Trophoblast cell (in vitro differentiated cells and primary cell): ENCODE measurements at regions not wholly inside any gene's neighbourhood (a gene's known extent, or its start where the extent isn't known, plus 50 kb on each side); places are given as distances from the start of the nearest gene placed in this dataset.
"Not testable (repeated sequence)": the region's sequence is repeated elsewhere in the genome, so short reads cannot be mapped to it uniquely, and the experiment has no call there.

Experiments used
- DNase-seq, 2 donors: peaks; one replicate each; pipeline ENCODE4 v3.0.0-alpha.2; 2016
- H2AFZ ChIP-seq: 2 replicates; pipeline ENCODE4 v1.6.1; 2013; ENCODE audit warnings: low read length, moderate library complexity, mild to moderate bottlenecking; ENCODE audit not compliant: insufficient read depth, poor library complexity
- H2AK5ac ChIP-seq: 2 replicates; pipeline ENCODE4 v1.6.1; 2013; ENCODE audit warnings: mild to moderate bottlenecking, low read length
- H2BK120ac ChIP-seq: 2 replicates; pipeline ENCODE4 v1.6.1; 2013; ENCODE audit warnings: low read length, mild to moderate bottlenecking, moderate library complexity; ENCODE audit not compliant: insufficient read depth, poor library complexity
- H2BK12ac ChIP-seq: 2 replicates; pipeline ENCODE4 v1.6.1; 2013; ENCODE audit warnings: mild to moderate bottlenecking, low read length, moderate library complexity
- H2BK5ac ChIP-seq: 2 replicates; pipeline ENCODE4 v1.6.1; 2013; ENCODE audit warnings: low read length, low read depth, moderate library complexity, mild to moderate bottlenecking; ENCODE audit not compliant: poor library complexity
- H3K14ac ChIP-seq: 2 replicates; pipeline ENCODE4 v1.6.1; 2013; ENCODE audit warnings: mild to moderate bottlenecking, low read length
- H3K18ac ChIP-seq: 2 replicates; pipeline ENCODE4 v1.6.1; 2013; ENCODE audit warnings: mild to moderate bottlenecking, low read length
- H3K23ac ChIP-seq: 2 replicates; pipeline ENCODE4 v1.6.1; 2013; ENCODE audit warnings: low read length
- H3K27ac ChIP-seq: 2 replicates; pipeline ENCODE4 v1.5.1; 2013; ENCODE audit warnings: low read depth, mild to moderate bottlenecking, inconsistent platforms, low read length, moderate library complexity
- H3K27me3 ChIP-seq: 2 replicates; pipeline ENCODE4 v1.6.1; 2013; ENCODE audit warnings: inconsistent platforms, mild to moderate bottlenecking, low read length, moderate library complexity; ENCODE audit not compliant: insufficient read depth
- H3K36me3 ChIP-seq, 2 experiments: 1 replicate in 1 of 2; 2 replicates in 1 of 2; pipeline ENCODE4 v1.6.1; 2013; ENCODE audit warnings: low read length in 2 of 2, mild to moderate bottlenecking in 2 of 2, moderate library complexity in 1 of 2; ENCODE audit not compliant: insufficient read depth in 2 of 2, control insufficient read depth in 1 of 2
- H3K4ac ChIP-seq: 2 replicates; pipeline ENCODE4 v1.6.1; 2013; ENCODE audit warnings: low read depth, mild to moderate bottlenecking, low read length, moderate library complexity
- H3K4me1 ChIP-seq, 2 experiments: 1 replicate in 1 of 2; 2 replicates in 1 of 2; pipeline ENCODE4 v1.6.1; 2013; ENCODE audit warnings: low read length in 2 of 2, mild to moderate bottlenecking in 2 of 2, moderate library complexity in 1 of 2; ENCODE audit not compliant: insufficient read depth in 2 of 2, control insufficient read depth in 1 of 2
- H3K4me2 ChIP-seq: 2 replicates; pipeline ENCODE4 v1.6.1; 2013; ENCODE audit warnings: inconsistent platforms, mild to moderate bottlenecking, low read length, moderate library complexity
- H3K4me3 ChIP-seq: 2 replicates; pipeline ENCODE4 v1.5.1; 2013; ENCODE audit warnings: mild to moderate bottlenecking, low read depth, low read length, inconsistent platforms
- H3K79me1 ChIP-seq: one replicate; pipeline ENCODE4 v1.6.1; 2013; ENCODE audit warnings: low read length
- H3K79me2 ChIP-seq: 2 replicates; pipeline ENCODE4 v1.6.1; 2013; ENCODE audit warnings: low read length, mild to moderate bottlenecking; ENCODE audit not compliant: control insufficient read depth, insufficient read depth, poor library complexity
- H3K9ac ChIP-seq: 2 replicates; pipeline ENCODE4 v1.6.1; 2013; ENCODE audit warnings: mild to moderate bottlenecking, low read length
- H3K9me3 ChIP-seq: 2 replicates; pipeline ENCODE4 v1.6.1; 2013; ENCODE audit warnings: low read depth, mild to moderate bottlenecking, control low read depth, inconsistent platforms, low read length; ENCODE audit not compliant: insufficient read depth
- H4K12ac ChIP-seq: 2 replicates; pipeline ENCODE4 v1.6.1; 2013; ENCODE audit warnings: low read depth, mild to moderate bottlenecking, low read length, moderate library complexity
- H4K8ac ChIP-seq: 2 replicates; pipeline ENCODE4 v1.6.1; 2013; ENCODE audit warnings: low read depth, mild to moderate bottlenecking, low read length, moderate library complexity
- H4K91ac ChIP-seq: one replicate; pipeline ENCODE4 v1.6.1; 2013; ENCODE audit warnings: low read depth, mild to moderate bottlenecking, low read length, moderate library complexity
- whole genome bisulfite sequencing: extraction: QIAGEN DNeasy Blood & Tissue Kit; methylation state at CpG from one replicate; pipeline ENCODE4 v1.1.7; 2013; ENCODE audit warnings: missing lambda C conversion rate; ENCODE audit not compliant: insufficient read length, insufficient coverage; ENCODE audit errors: extremely low coverage; 5-methylcytosine and 5-hydroxymethylcytosine counted together

DNA sequence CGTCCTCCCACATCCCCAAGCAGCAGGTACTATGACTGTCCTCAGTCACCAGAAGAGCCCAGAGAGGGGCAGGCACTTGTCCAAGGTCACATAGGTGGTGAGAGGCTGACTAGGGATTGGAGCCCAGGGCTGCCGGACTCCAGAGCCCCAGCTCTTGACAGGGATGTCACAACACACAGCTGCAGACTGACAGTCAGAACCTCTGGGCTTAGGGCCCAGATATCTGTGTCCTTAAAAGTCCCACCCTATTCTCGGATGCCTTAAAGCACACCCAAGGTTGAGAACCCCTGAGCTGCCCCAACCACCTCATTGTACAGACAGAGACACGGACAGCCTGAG, 622.9 kb downstream of the MATN1 start:
- no peak overlapping the region for H2BK120ac ChIP-seq
- H4K8ac ChIP-seq = no peak overlapping the region
- H3K27ac ChIP-seq = no peak overlapping the region
- peaks cover 4% of the 10 kb centered on the region for H3K9me3 ChIP-seq
- no peak overlapping the region for H3K4ac ChIP-seq
- H3K23ac ChIP-seq = no peak overlapping the region
- H2AFZ ChIP-seq = no peak overlapping the region
- no peak overlapping the region for H3K14ac ChIP-seq
- H2AK5ac ChIP-seq = no peak overlapping the region
- H3K4me3 ChIP-seq = no peak overlapping the region
- H3K4me1 ChIP-seq = no peaks in the 10 kb centered on the region
- H3K27me3 ChIP-seq = no peaks in the 10 kb centered on the region
- no peak overlapping the region for H4K91ac ChIP-seq
- WGBS = no CpG with 5 or more reads among the region's 4 CpGs
- H3K79me2 ChIP-seq = no peaks in the 10 kb centered on the region
- no peak overlapping the region for H2BK5ac ChIP-seq
- no peak overlapping the region for H4K12ac ChIP-seq
- H3K79me1 ChIP-seq = no peaks in the 10 kb centered on the region
- DNase-seq = no peak
- H3K9ac ChIP-seq = no peak overlapping the region
- no peak overlapping the region for H3K18ac ChIP-seq
- H3K36me3 ChIP-seq = no peaks in the 10 kb centered on the region
- H3K4me2 ChIP-seq = no peak overlapping the region
- no peak overlapping the region for H2BK12ac ChIP-seq

DNA sequence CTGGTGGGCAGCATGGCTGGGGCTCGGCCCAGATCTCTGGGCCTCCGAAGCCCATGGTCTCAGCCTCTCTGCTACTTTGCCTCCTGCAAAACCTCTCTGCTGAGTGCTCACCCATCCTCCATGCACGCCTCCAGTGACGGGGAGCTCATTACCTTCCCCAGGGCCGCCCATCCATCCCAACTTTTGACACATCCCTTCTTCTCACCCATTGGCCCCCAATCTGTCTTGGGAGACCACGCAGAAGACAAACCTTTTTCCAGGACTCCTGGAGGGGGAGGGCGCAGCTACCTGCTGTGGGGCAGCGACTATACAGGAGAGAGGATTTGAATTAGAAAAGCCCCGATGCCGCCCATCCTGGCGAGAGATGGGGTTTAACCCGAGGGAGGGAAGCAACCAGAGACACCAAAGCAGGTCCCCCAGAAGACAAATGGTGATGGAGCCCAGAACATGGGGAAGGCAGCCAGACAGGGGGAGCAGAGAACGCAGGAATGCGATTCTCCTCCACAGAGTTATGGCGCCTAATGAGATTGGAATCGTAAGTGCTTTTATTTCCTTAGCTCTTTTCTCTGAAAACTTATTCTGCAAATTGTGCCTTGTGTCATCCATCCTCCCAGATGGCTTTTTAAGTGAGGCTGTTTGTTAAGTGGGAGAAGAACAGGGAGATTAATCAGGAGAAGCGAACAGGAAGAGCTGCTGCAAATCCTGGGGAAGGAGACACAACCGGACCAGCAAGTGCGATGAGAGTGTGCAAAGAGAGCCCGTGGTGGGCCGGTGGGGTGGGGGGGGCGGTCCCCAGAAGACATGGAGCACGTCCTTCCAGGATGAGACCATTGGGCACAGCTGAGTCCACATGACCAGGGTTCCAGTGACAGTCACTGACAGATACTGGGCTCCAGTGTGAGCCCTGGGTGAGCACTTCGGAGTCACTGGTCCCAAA, 623.5 kb downstream of the MATN1 start:
- Histone ChIP-seq H3K14ac (no peak overlapping the region), H3K4me3 (no peak overlapping the region), H4K91ac (no peak overlapping the region), H2BK120ac (no peak overlapping the region), H3K27ac (no peak overlapping the region), H3K27me3 (no peaks in the 10 kb centered on the region), H2AFZ (no peak overlapping the region), H2BK5ac (no peak overlapping the region), H4K12ac (no peak overlapping the region), H3K18ac (no peak overlapping the region), H3K4ac (no peak overlapping the region), H2AK5ac (no peak overlapping the region), H3K9ac (no peak overlapping the region), H3K23ac (no peak overlapping the region), H2BK12ac (no peak overlapping the region), H3K36me3 (no peaks in the 10 kb centered on the region), H4K8ac (no peak overlapping the region), H3K79me2 (no peaks in the 10 kb centered on the region), H3K79me1 (no peaks in the 10 kb centered on the region), H3K4me1 (no peaks in the 10 kb centered on the region), H3K4me2 (no peak overlapping the region), H3K9me3 (peaks cover 4% of the 10 kb centered on the region)
- WGBS = no CpG with 5 or more reads among the region's 24 CpGs
- DNase-seq = no peak

DNA sequence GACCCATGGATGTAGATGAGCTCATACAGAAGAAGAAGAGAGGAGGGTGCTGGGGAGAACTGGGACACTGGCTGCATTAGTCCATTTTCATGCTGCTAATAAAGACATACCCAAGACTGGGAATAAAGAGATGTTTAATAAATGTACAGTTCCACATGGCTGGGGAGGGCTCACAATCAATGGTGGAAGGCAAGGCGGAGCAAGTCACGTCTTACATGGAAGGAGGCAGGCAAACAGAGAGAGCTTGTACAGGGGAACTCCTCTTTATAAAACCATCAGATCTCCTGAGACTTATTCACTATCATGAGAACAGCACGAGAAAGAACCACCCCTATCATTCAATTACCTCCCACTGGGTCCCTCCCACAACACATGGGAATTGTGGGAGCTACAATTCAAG, 625.5 kb downstream of the MATN1 start:
- H3K9me3 ChIP-seq = peaks cover 14% of the 10 kb centered on the region
- H4K91ac ChIP-seq, H2AK5ac ChIP-seq, H3K4ac ChIP-seq, H3K79me1 ChIP-seq, H2BK120ac ChIP-seq, H2BK12ac ChIP-seq, H2BK5ac ChIP-seq, H3K79me2 ChIP-seq, H3K4me1 ChIP-seq, H2AFZ ChIP-seq, H3K9ac ChIP-seq, H3K14ac ChIP-seq, H4K8ac ChIP-seq, H3K27me3 ChIP-seq, H3K4me2 ChIP-seq, H3K18ac ChIP-seq, H3K4me3 ChIP-seq, H3K27ac ChIP-seq, H3K36me3 ChIP-seq, H3K23ac ChIP-seq, H4K12ac ChIP-seq, DNase-seq: not testable (repeated sequence)
- WGBS = no CpG with 5 or more reads among the region's 3 CpGs

DNA sequence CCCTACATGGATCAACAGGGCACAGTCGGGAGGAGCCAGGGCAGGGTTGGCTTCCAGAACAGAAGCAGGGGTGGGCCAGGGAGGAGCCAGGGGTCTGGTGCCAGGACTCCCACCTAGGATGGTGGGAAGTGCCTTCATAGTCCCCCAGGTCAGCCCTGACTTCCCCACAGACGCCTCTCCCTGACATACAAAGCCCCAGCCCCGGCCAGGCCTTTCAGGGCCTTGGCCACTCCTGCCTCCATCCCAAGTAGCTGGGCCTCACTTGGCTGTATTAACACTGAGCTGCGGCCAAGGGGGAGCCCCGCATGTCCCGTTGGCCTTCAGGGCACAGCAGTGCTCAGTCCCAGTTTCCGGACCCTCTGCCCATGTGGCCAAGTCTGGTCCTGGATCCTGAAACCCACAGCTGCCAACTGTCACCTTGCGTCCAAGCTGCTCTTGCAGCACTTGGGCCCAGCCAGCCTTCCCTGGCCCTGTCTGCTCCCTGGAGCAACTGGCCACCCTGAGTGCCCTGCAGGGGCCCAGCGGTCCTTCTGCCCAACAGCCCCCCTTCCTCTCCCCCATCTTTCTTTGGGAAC, 627.8 kb downstream of the MATN1 start:
- Histone ChIP-seq H3K9ac (no peak overlapping the region), H3K4me3 (no peak overlapping the region), H3K36me3 (no peaks in the 10 kb centered on the region), H3K18ac (no peak overlapping the region), H3K23ac (no peak overlapping the region), H2BK12ac (no peak overlapping the region), H3K79me2 (no peaks in the 10 kb centered on the region), H2BK120ac (no peak overlapping the region), H3K4ac (no peak overlapping the region), H2AFZ (no peak overlapping the region), H2AK5ac (no peak overlapping the region), H3K79me1 (no peaks in the 10 kb centered on the region), H3K27me3 (no peaks in the 10 kb centered on the region), H4K8ac (no peak overlapping the region), H3K14ac (no peak overlapping the region), H4K91ac (no peak overlapping the region), H3K27ac (no peak overlapping the region), H4K12ac (no peak overlapping the region), H2BK5ac (no peak overlapping the region), H3K4me2 (no peak overlapping the region), H3K9me3 (peaks cover 27% of the 10 kb centered on the region), H3K4me1 (no peaks in the 10 kb centered on the region)
- DNase-seq = no peak
- no CpG with 5 or more reads among the region's 9 CpGs for WGBS
